ENCODE measurements at regions not wholly inside any gene's neighbourhood (a gene's known extent, or its start where the extent isn't known, plus 50 kb on each side); places are given as distances from the start of the nearest gene placed in this dataset.
A peak's percentile ranks its signal among the peaks of the same experiment; 100 is the strongest.

DNA sequence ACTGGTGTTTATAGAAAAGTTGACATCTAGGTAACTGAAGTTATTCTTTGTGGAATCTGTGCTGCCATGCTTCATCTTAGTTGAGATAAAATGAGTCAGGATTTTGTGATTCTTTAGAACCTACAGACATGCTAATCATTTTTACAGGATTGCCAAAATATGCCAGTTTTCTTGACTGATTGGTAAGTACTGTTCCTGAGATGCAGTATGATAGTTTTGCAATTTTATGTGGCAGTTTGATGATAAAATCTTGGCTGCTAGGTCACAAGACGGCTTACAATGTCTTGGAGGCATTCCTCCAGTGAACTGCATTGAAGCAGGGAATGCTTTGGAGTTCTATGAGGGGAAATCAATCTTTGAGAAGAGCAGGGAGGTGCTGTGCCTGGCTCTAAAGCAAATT lies 104.4 kb upstream of the ESX1 start:
- H3K27ac ChIP-seq, result no peak overlapping the region

DNA sequence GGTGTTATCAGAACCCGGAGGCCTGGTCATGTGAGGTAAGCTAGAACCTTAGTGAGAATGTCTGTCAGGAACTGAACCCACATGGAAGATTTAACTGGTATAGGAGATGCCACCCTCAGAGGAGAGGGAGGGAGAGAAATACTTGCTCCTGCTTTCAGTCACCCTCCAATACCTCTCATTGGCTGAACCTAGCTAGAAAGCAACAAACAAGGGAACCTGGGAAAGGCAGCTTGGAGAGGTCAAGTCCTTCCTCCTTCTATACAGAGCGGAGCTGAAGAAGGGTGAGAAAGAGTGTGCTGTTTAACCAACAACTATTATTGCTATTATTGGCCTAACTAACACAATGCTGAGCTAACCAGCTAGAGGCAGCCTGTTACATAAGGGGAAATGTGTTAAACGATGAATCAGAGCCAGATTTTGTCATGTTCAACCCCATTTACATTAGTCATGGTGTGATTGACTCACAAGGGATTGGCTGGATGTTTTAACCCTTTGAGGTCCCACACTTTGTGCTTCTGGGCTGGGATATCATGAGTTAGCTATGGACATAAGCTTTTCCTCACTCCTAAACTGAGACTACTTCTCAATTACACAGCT lies 96.5 kb upstream of the ESX1 start:
- TF ChIP-seq, protein P1, sequence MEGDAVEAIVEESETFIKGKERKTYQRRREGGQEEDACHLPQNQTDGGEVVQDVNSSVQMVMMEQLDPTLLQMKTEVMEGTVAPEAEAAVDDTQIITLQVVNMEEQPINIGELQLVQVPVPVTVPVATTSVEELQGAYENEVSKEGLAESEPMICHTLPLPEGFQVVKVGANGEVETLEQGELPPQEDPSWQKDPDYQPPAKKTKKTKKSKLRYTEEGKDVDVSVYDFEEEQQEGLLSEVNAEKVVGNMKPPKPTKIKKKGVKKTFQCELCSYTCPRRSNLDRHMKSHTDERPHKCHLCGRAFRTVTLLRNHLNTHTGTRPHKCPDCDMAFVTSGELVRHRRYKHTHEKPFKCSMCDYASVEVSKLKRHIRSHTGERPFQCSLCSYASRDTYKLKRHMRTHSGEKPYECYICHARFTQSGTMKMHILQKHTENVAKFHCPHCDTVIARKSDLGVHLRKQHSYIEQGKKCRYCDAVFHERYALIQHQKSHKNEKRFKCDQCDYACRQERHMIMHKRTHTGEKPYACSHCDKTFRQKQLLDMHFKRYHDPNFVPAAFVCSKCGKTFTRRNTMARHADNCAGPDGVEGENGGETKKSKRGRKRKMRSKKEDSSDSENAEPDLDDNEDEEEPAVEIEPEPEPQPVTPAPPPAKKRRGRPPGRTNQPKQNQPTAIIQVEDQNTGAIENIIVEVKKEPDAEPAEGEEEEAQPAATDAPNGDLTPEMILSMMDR (IDR thresholded peaks at IDR 0.05; ENCODE audit: low read depth, low read length), result no peak
- peak in 1 of 2 donors; percentile 78 for DNase-seq (ENCODE audit: low read depth in 1 of 2, low spot score in 1 of 2)
- H3K27ac ChIP-seq, result no peak overlapping the region

More for the DNA sequence above, 104.4 kb upstream of the ESX1 start:
- TF ChIP-seq, protein P1 (IDR thresholded peaks at IDR 0.05; ENCODE audit: low read depth, low read length), result no peak
- peaks cover 15% of the 10 kb centered on the region for H3K27me3 ChIP-seq
- no peaks in the 10 kb centered on the region for H3K9me3 ChIP-seq (ENCODE audit: low read depth)
- H3K36me3 ChIP-seq, result no peaks in the 10 kb centered on the region
- H3K4me3 ChIP-seq, result no peak overlapping the region
- DNase-seq (ENCODE audit: low read depth in 1 of 2, low spot score in 1 of 2), result no peak
- peaks cover 8% of the 10 kb centered on the region for H3K4me1 ChIP-seq (ENCODE audit: low read depth)

GRCh38 chrX:104347860-104348259 lies 93.1 kb upstream of the ESX1 start:
- no peaks in the 10 kb centered on the region for H3K36me3 ChIP-seq
- H3K9me3 ChIP-seq (ENCODE audit: low read depth), result no peaks in the 10 kb centered on the region
- H3K27me3 ChIP-seq, result peaks cover 36% of the 10 kb centered on the region
- no peak overlapping the region for H3K4me3 ChIP-seq
- peak in 1 of 2 donors; percentile 64 for DNase-seq (ENCODE audit: low read depth in 1 of 2, low spot score in 1 of 2)
- no peaks in the 10 kb centered on the region for H3K4me1 ChIP-seq (ENCODE audit: low read depth)
- no peak overlapping the region for H3K27ac ChIP-seq
- TF ChIP-seq, protein P1 (IDR thresholded peaks at IDR 0.05; ENCODE audit: low read depth, low read length), result no peak

More for the DNA sequence above, 96.5 kb upstream of the ESX1 start:
- peaks cover 22% of the 10 kb centered on the region for H3K27me3 ChIP-seq
- H3K4me1 ChIP-seq (ENCODE audit: low read depth), result peaks cover 8% of the 10 kb centered on the region
- H3K4me3 ChIP-seq, result no peak overlapping the region
- no peaks in the 10 kb centered on the region for H3K9me3 ChIP-seq (ENCODE audit: low read depth)
- H3K36me3 ChIP-seq, result no peaks in the 10 kb centered on the region

- Histone ChIP-seq H3K4me3 (no peak overlapping the region), H3K4me1 (ENCODE audit: low read depth) (no peaks in the 10 kb centered on the region), H3K27ac (no peak overlapping the region), H3K27me3 (peaks cover 38% of the 10 kb centered on the region), H3K36me3 (no peaks in the 10 kb centered on the region), H3K9me3 (ENCODE audit: low read depth) (no peaks in the 10 kb centered on the region)
- TF ChIP-seq, protein P1 (IDR thresholded peaks at IDR 0.05; ENCODE audit: low read depth, low read length), result peak; percentile 55
- peak; percentile 51 to 86 for DNase-seq (ENCODE audit: low read depth in 1 of 2, low spot score in 1 of 2)
Observed at GRCh38 chrX:104343428-104344129, 88.8 kb upstream of the ESX1 start.

GRCh38 chrX:104342065-104342464 lies 87.3 kb upstream of the ESX1 start:
- peaks cover 52% of the 10 kb centered on the region for H3K27me3 ChIP-seq
- no peaks in the 10 kb centered on the region for H3K36me3 ChIP-seq
- TF ChIP-seq, protein P1 (IDR thresholded peaks at IDR 0.05; ENCODE audit: low read depth, low read length), result no peak
- H3K27ac ChIP-seq, result no peak overlapping the region
- H3K9me3 ChIP-seq (ENCODE audit: low read depth), result no peaks in the 10 kb centered on the region
- H3K4me1 ChIP-seq (ENCODE audit: low read depth), result no peaks in the 10 kb centered on the region
- H3K4me3 ChIP-seq, result no peak overlapping the region
- no peak for DNase-seq (ENCODE audit: low read depth in 1 of 2, low spot score in 1 of 2)

All from cardiac muscle cell (in vitro differentiated cells and primary cell).